ENCODE measurements at regions not wholly inside any gene's neighbourhood (a gene's known extent, or its start where the extent isn't known, plus 50 kb on each side); places are given as distances from the start of the nearest gene placed in this dataset.

DNA sequence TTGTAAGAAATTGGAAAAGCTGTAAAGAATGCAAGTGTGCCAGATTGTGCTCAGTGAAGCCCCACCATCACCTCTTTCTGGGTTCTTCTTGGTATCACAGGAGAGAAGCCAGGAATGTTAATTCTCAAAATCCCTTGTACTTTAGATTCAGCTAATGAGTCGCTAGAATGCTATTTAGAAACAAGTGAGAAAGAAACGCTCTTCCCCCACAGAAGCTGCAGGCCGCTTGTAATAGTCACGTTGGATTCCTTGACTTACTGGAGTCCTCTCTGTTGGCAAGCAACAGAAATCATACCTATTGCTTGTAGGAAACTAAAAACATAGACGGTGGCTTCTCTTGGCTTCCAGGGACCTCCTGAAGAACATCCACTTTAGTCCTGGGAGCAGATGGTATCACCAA is 375.6 kb upstream of the LRATD1 start:
- Histone ChIP-seq H3K27ac (ENCODE audit: low read length) (no peak overlapping the region), H3K9ac (ENCODE audit: low read length in 2 of 2) (no peak overlapping the region), H3K36me3 (ENCODE audit: control insufficient read depth in 2 of 2, insufficient read depth in 2 of 2, low read length in 2 of 2) (no peaks in the 10 kb centered on the region)

DNA sequence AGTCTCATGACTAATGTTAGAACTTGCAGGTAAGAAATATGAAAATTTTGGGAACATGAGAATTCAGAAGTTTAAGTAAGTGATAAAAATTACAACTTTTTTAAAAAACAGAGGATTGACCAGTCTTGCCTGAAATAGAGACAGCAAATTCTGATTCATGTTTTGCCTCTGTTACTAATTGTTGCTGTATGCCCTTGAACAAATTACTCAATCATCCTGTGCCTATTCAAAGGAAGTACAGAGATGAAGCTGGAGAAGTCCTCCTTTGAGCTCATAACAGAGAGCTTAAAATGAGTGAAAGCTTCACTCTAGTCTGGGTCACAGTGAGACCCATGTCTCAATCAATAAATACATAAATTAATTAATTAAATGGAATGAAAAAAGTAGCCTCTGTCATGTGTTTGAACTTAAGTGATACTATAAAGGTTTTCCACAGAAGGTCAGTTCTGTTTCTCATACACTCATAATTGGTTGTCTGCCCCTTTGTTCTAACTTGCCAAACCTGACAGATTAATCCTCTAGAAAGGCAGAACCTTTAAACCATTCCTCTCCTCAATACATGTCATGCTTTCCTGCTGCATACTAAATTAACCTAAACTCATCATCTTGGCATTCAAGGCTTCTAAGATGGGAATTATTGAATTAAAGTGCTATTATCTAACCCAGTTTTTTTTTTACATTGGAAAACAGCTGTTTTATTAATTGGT is 374.6 kb upstream of the LRATD1 start:
- no peak overlapping the region for H3K9ac ChIP-seq (ENCODE audit: low read length in 2 of 2)
- H3K27ac ChIP-seq (ENCODE audit: low read length) = no peak overlapping the region
- no peaks in the 10 kb centered on the region for H3K4me1 ChIP-seq (ENCODE audit: control insufficient read depth, insufficient read depth, low read length)
- no peaks in the 10 kb centered on the region for H3K9me3 ChIP-seq (ENCODE audit: control insufficient read depth in 2 of 2, low read length in 2 of 2)
- H3K27me3 ChIP-seq (ENCODE audit: control insufficient read depth in 1 of 2, insufficient read depth in 2 of 2, low read length in 2 of 2) = no peaks in the 10 kb centered on the region
- H3K4me3 ChIP-seq (ENCODE audit: low read length in 2 of 2) = no peak overlapping the region
- H3K36me3 ChIP-seq (ENCODE audit: control insufficient read depth in 2 of 2, insufficient read depth in 2 of 2, low read length in 2 of 2) = no peaks in the 10 kb centered on the region

More for the DNA sequence above, 375.6 kb upstream of the LRATD1 start:
- H3K9me3 ChIP-seq (ENCODE audit: control insufficient read depth in 2 of 2, low read length in 2 of 2) = no peaks in the 10 kb centered on the region
- no peak overlapping the region for H3K4me3 ChIP-seq (ENCODE audit: low read length in 2 of 2)
- H3K4me1 ChIP-seq (ENCODE audit: control insufficient read depth, insufficient read depth, low read length) = no peaks in the 10 kb centered on the region
- H3K27me3 ChIP-seq (ENCODE audit: control insufficient read depth in 1 of 2, insufficient read depth in 2 of 2, low read length in 2 of 2) = no peaks in the 10 kb centered on the region

DNA sequence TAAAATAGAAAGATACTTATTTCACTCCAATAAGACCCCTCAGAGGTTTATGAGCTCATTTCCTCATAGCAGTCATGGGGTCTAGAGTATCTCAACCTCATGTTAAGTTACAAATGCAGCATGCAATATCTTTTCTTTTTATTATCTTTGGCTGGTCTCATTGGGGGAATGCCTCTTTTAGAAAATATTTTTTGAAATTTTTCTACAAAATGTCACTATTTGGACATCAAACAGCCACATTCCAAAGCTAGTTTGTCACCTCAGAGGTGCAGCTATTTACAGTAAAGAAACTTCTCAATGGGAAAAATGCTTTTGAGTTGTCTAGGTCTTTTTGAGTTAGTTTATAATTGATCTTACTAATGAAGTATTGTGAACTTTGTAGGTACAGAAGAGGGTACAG is 370.7 kb upstream of the LRATD1 start:
- no peaks in the 10 kb centered on the region for H3K27me3 ChIP-seq (ENCODE audit: control insufficient read depth in 1 of 2, insufficient read depth in 2 of 2, low read length in 2 of 2)
- no peaks in the 10 kb centered on the region for H3K9me3 ChIP-seq (ENCODE audit: control insufficient read depth in 2 of 2, low read length in 2 of 2)
- H3K9ac ChIP-seq (ENCODE audit: low read length in 2 of 2) = no peak overlapping the region
- no peaks in the 10 kb centered on the region for H3K36me3 ChIP-seq (ENCODE audit: control insufficient read depth in 2 of 2, insufficient read depth in 2 of 2, low read length in 2 of 2)
- H3K4me1 ChIP-seq (ENCODE audit: control insufficient read depth, insufficient read depth, low read length) = no peaks in the 10 kb centered on the region
- H3K27ac ChIP-seq (ENCODE audit: low read length) = no peak overlapping the region
- no peak overlapping the region for H3K4me3 ChIP-seq (ENCODE audit: low read length in 2 of 2)

DNA sequence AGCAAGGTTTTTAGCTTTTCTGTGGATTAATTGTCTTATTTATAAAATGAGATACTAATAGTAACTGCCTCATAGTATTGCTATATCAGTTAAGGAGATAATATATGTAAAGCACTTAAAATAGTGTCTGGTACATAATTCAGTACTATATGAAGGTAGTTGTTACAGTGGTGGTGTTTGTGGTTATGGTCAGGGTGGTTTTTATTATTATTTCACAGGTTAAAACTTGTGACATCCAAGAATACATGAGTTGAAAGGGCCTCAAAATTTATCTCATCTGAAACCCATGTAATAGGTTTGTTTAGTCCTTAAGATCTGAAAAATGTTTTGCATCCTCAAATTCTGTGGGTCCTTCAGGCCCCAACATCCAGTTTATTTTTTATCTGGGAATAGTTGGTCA is 369.5 kb upstream of the LRATD1 start:
- no peaks in the 10 kb centered on the region for H3K4me1 ChIP-seq (ENCODE audit: control insufficient read depth, insufficient read depth, low read length)
- H3K36me3 ChIP-seq (ENCODE audit: control insufficient read depth in 2 of 2, insufficient read depth in 2 of 2, low read length in 2 of 2) = no peaks in the 10 kb centered on the region
- H3K4me3 ChIP-seq (ENCODE audit: low read length in 2 of 2) = no peak overlapping the region
- H3K9ac ChIP-seq (ENCODE audit: low read length in 2 of 2) = no peak overlapping the region
- no peak overlapping the region for H3K27ac ChIP-seq (ENCODE audit: low read length)
- no peaks in the 10 kb centered on the region for H3K27me3 ChIP-seq (ENCODE audit: control insufficient read depth in 1 of 2, insufficient read depth in 2 of 2, low read length in 2 of 2)
- no peaks in the 10 kb centered on the region for H3K9me3 ChIP-seq (ENCODE audit: control insufficient read depth in 2 of 2, low read length in 2 of 2)

DNA sequence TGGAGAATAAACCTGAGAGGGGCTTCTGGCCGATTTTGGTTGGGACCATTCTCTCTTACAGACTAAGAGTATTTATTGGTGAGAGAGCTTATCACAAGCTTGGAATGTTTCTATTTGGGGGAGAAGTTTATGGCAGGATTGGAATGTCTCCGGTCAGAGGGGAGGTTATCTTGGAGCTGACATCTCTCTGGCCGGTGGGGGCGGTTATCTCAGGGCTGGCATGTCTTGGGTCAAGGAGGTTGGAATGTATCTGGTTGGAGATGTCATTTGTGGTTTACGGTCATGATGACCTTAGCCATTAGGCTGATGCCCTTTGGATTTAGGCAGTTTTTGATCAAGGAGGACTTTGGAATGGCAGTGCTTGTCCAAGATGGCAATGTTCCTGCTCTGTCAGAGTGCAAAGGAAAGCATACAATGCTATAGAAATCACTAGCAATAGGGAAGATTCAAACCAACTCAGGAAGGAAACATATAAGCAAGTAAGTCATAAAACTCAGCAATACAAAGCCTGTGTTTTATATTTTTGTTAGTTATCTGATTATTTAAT is 362.4 kb upstream of the LRATD1 start:
- Histone ChIP-seq H3K4me1 (ENCODE audit: control insufficient read depth, insufficient read depth, low read length) (no peaks in the 10 kb centered on the region), H3K36me3 (ENCODE audit: control insufficient read depth in 2 of 2, insufficient read depth in 2 of 2, low read length in 2 of 2) (no peaks in the 10 kb centered on the region), H3K27me3 (ENCODE audit: control insufficient read depth in 1 of 2, insufficient read depth in 2 of 2, low read length in 2 of 2) (no peaks in the 10 kb centered on the region), H3K9ac (ENCODE audit: low read length in 2 of 2) (no peak overlapping the region), H3K27ac (ENCODE audit: low read length) (no peak overlapping the region), H3K9me3 (ENCODE audit: control insufficient read depth in 2 of 2, low read length in 2 of 2) (no peaks in the 10 kb centered on the region), H3K4me3 (ENCODE audit: low read length in 2 of 2) (no peak overlapping the region)

DNA sequence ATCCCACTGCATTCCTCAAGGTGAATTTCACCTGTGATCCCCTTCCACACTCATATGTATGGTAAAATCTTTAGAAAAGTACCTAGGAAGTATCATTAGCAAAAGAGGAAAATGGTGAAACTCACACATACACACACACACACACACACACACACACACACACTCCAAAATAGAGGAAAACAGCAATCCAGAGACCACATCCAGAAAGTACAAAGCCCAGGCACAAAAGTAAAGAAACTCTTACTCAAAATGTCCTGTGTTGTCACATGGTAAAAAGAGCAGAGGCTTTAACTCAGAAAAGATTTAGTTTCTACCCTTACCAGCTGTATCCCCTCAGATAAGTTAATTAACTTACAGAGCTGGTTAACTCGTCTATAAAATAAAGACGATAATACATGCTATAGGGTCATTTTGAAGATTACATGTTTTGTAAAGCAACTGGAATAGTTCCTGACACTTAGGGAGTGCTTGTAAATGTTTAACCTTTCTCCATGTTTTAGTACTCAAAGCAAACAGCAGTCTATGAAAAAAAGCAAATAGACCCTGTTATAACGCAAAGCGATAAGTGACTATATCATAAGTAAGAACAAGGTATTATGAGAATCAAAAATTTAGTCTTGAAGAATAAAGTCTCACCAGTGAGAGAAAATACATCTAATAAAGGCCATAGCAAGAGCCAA is 360.0 kb upstream of the LRATD1 start:
- no peaks in the 10 kb centered on the region for H3K4me1 ChIP-seq (ENCODE audit: control insufficient read depth, insufficient read depth, low read length)
- H3K27ac ChIP-seq (ENCODE audit: low read length) = no peak overlapping the region
- H3K9ac ChIP-seq (ENCODE audit: low read length in 2 of 2) = no peak overlapping the region
- H3K9me3 ChIP-seq (ENCODE audit: control insufficient read depth in 2 of 2, low read length in 2 of 2) = no peaks in the 10 kb centered on the region
- no peaks in the 10 kb centered on the region for H3K27me3 ChIP-seq (ENCODE audit: control insufficient read depth in 1 of 2, insufficient read depth in 2 of 2, low read length in 2 of 2)
- H3K36me3 ChIP-seq (ENCODE audit: control insufficient read depth in 2 of 2, insufficient read depth in 2 of 2, low read length in 2 of 2) = no peaks in the 10 kb centered on the region
- H3K4me3 ChIP-seq (ENCODE audit: low read length in 2 of 2) = no peak overlapping the region

DNA sequence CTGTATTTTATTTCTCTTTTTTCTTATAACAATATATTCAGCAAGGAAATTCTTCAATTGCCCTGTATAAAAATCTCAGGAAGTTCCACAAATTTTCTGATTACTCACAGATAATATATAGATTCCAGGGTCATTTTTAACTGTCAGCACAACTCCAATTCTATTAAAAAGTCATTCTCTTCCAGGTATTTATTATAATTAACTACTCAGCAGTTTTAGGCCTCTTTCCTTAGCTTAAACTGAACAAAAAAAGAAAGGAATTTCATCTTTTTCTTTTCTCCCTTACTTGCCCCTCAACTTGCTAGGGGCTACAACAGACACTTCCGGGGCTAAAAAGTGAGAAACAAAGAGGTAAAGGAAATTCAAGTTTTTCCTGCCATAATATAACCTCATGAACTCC is 358.9 kb upstream of the LRATD1 start:
- Histone ChIP-seq H3K9me3 (ENCODE audit: control insufficient read depth in 2 of 2, low read length in 2 of 2) (no peaks in the 10 kb centered on the region), H3K4me3 (ENCODE audit: low read length in 2 of 2) (no peak overlapping the region), H3K36me3 (ENCODE audit: control insufficient read depth in 2 of 2, insufficient read depth in 2 of 2, low read length in 2 of 2) (no peaks in the 10 kb centered on the region), H3K9ac (ENCODE audit: low read length in 2 of 2) (no peak overlapping the region), H3K27ac (ENCODE audit: low read length) (no peak overlapping the region), H3K27me3 (ENCODE audit: control insufficient read depth in 1 of 2, insufficient read depth in 2 of 2, low read length in 2 of 2) (no peaks in the 10 kb centered on the region), H3K4me1 (ENCODE audit: control insufficient read depth, insufficient read depth, low read length) (no peaks in the 10 kb centered on the region)

DNA sequence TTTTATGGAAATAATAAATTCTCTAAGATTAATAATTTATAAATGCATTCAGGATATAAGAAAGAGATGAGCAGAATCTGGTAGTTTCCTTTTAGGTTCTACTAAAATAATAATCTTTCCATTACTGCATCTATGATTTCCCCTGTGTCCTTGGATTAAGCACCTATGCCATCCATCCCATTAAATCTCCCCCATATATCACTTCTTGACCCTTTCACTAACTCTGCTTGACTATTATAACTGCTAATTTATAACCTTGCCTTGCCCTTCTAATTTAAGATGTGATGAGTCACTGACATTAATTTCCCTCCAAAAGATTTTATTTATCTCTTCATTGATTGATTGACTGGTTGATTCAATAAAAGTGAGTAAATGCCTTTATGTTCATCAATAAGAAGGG is 348.3 kb upstream of the LRATD1 start:
- H3K9ac ChIP-seq (ENCODE audit: low read length in 2 of 2) = no peak overlapping the region
- no peaks in the 10 kb centered on the region for H3K9me3 ChIP-seq (ENCODE audit: control insufficient read depth in 2 of 2, low read length in 2 of 2)
- no peaks in the 10 kb centered on the region for H3K36me3 ChIP-seq (ENCODE audit: control insufficient read depth in 2 of 2, insufficient read depth in 2 of 2, low read length in 2 of 2)
- H3K27ac ChIP-seq (ENCODE audit: low read length) = no peak overlapping the region
- no peaks in the 10 kb centered on the region for H3K4me1 ChIP-seq (ENCODE audit: control insufficient read depth, insufficient read depth, low read length)
- H3K4me3 ChIP-seq (ENCODE audit: low read length in 2 of 2) = no peak overlapping the region
- no peaks in the 10 kb centered on the region for H3K27me3 ChIP-seq (ENCODE audit: control insufficient read depth in 1 of 2, insufficient read depth in 2 of 2, low read length in 2 of 2)

DNA sequence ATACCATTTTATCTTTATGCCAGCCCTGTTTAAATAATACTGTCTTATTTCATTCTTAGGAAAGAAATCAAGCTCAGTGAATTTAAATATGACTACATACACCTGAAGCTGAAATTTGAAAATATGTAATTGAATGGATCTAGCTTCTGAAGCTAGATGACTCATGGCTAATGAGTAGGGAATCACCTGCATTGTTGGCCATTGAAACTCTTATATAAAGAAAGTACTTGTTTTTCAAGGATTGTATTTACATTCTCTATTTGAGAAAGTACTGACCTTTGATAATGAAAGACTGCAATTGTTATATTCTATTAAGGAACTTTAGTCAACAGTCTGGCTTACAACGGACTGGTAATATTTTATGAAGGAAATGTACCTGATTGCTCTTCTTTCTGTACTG is 346.7 kb upstream of the LRATD1 start:
- H3K4me3 ChIP-seq (ENCODE audit: low read length in 2 of 2) = no peak overlapping the region
- no peaks in the 10 kb centered on the region for H3K4me1 ChIP-seq (ENCODE audit: control insufficient read depth, insufficient read depth, low read length)
- H3K27ac ChIP-seq (ENCODE audit: low read length) = no peak overlapping the region
- no peaks in the 10 kb centered on the region for H3K9me3 ChIP-seq (ENCODE audit: control insufficient read depth in 2 of 2, low read length in 2 of 2)
- H3K36me3 ChIP-seq (ENCODE audit: control insufficient read depth in 2 of 2, insufficient read depth in 2 of 2, low read length in 2 of 2) = no peaks in the 10 kb centered on the region
- H3K27me3 ChIP-seq (ENCODE audit: control insufficient read depth in 1 of 2, insufficient read depth in 2 of 2, low read length in 2 of 2) = no peaks in the 10 kb centered on the region
- H3K9ac ChIP-seq (ENCODE audit: low read length in 2 of 2) = no peak overlapping the region

DNA sequence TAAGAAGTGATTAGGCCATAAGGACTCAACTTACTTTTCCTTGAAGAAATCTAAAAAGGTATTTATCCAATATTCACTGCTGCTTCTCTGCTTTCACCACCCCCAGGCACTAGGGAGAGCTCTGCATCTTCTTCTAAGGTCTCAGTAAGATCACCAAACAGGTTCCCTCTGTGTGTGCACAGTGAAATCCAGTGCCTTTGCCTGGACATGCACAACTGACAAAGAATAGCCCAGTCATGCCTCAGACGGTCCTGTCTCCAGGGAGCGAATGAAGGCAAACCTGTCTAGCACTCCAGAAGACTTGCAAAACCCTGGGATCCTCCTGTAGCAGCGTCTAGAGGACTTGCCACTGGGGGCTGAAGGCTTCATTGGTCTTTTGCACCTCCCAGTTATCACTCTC is 344.5 kb upstream of the LRATD1 start:
- Histone ChIP-seq H3K4me3 (ENCODE audit: low read length in 2 of 2) (no peak overlapping the region), H3K4me1 (ENCODE audit: control insufficient read depth, insufficient read depth, low read length) (no peaks in the 10 kb centered on the region), H3K9ac (ENCODE audit: low read length in 2 of 2) (no peak overlapping the region), H3K27ac (ENCODE audit: low read length) (no peak overlapping the region), H3K27me3 (ENCODE audit: control insufficient read depth in 1 of 2, insufficient read depth in 2 of 2, low read length in 2 of 2) (no peaks in the 10 kb centered on the region), H3K9me3 (ENCODE audit: control insufficient read depth in 2 of 2, low read length in 2 of 2) (no peaks in the 10 kb centered on the region), H3K36me3 (ENCODE audit: control insufficient read depth in 2 of 2, insufficient read depth in 2 of 2, low read length in 2 of 2) (no peaks in the 10 kb centered on the region)

DNA sequence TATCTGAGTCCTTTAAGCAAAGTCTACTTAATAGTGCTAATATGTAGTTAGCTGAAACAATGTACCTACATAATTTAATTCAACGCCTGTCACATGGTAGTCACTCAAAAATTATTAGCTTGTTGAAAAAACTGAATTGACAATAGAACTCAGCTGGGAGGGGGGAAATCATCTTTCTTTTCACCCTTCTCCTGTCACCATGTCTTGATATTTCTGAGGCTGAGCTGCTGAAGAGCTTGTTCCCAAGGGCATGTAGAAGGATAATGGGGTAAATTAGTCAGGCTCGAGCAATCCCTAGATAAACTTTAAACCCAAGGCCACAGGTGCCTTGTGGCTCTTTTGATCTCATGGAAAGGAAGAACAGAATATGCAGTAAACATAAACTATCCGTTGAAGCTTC is 339.6 kb upstream of the LRATD1 start:
- Histone ChIP-seq H3K9me3 (ENCODE audit: control insufficient read depth in 2 of 2, low read length in 2 of 2) (no peaks in the 10 kb centered on the region), H3K9ac (ENCODE audit: low read length in 2 of 2) (no peak overlapping the region), H3K27ac (ENCODE audit: low read length) (no peak overlapping the region), H3K4me3 (ENCODE audit: low read length in 2 of 2) (no peak overlapping the region), H3K4me1 (ENCODE audit: control insufficient read depth, insufficient read depth, low read length) (no peaks in the 10 kb centered on the region), H3K27me3 (ENCODE audit: control insufficient read depth in 1 of 2, insufficient read depth in 2 of 2, low read length in 2 of 2) (no peaks in the 10 kb centered on the region), H3K36me3 (ENCODE audit: control insufficient read depth in 2 of 2, insufficient read depth in 2 of 2, low read length in 2 of 2) (no peaks in the 10 kb centered on the region)

All from stomach smooth muscle (tissue), 2 donors.